IPS-18c (cell line): ENCODE measurements at regions not wholly inside any gene's neighbourhood (a gene's known extent, or its start where the extent isn't known, plus 50 kb on each side); places are given as distances from the start of the nearest gene placed in this dataset.
A peak's percentile ranks its signal among the peaks of the same experiment; 100 is the strongest.
"Not testable (repeated sequence)": the region's sequence is repeated elsewhere in the genome, so short reads cannot be mapped to it uniquely, and the experiment has no call there.

Source experiments
- H3K4me3 ChIP-seq: 2 replicates; pipeline ENCODE4 v1.7.0; 2013; ENCODE audit warnings: low read depth, mild to moderate bottlenecking, low read length, moderate library complexity; ENCODE audit not compliant: insufficient read depth
- H3K9me3 ChIP-seq: one replicate; pipeline ENCODE4 v1.6.1; 2013; ENCODE audit warnings: mild to moderate bottlenecking, low read length, moderate library complexity; ENCODE audit not compliant: control insufficient read depth, insufficient read depth

GRCh38 chr4:91653067-91653466 is 650.7 kb upstream of the GRID2 start:
- H3K4me3 ChIP-seq: no peak overlapping the region
- H3K9me3 ChIP-seq: no peaks in the 10 kb centered on the region

- Histone ChIP-seq H3K4me3 (no peak overlapping the region), H3K9me3 (no peaks in the 10 kb centered on the region)
These were observed 622.7 kb upstream of the GRID2 start for GRCh38 chr4:91681091-91681490.

- Histone ChIP-seq H3K9me3 (no peaks in the 10 kb centered on the region), H3K4me3 (no peak overlapping the region)
These were observed 622.2 kb upstream of the GRID2 start for GRCh38 chr4:91681544-91681943.

DNA sequence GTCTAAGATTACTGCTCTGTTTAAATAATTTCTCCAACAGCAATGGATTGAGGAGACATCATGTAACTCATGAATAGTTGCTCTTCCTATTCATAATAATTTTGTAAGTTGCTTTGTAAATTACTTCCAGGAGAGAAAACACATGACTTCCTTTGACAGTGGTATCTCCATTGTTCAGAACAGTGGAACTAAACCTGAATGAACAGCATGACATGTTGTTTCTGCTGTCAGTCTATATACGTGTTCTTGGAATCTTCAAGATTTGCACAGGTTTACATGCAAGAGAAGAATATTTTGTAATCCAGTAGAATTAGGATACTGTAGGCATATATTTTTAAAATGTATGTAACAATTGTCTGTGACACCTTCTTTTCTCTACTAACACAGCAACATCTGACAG is 618.8 kb upstream of the GRID2 start:
- H3K4me3 ChIP-seq: no peak overlapping the region
- no peaks in the 10 kb centered on the region for H3K9me3 ChIP-seq

- no peak overlapping the region for H3K4me3 ChIP-seq
- H3K9me3 ChIP-seq: peaks cover 3% of the 10 kb centered on the region
These were observed 615.4 kb upstream of the GRID2 start for GRCh38 chr4:91688413-91688812.

DNA sequence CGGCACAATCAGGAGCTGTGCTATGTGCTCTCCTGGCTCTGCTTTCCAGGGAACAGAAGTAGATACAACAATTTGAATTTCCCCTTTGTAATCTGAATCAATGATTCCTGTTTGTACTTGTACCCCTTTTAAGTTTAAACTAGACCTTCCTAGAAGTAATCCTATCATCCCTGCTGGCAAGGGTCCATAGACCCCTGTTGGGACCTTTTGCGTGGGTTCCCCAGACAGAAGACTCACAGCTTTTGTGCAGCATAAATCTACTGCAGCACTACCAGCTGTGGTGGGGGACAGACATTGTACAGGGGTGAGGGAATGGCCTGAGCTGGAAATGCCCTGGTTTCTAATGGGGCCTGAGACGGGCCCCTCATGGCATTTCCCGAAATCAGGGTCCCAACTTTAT is 604.1 kb upstream of the GRID2 start:
- not testable (repeated sequence) for H3K9me3 ChIP-seq, H3K4me3 ChIP-seq

DNA sequence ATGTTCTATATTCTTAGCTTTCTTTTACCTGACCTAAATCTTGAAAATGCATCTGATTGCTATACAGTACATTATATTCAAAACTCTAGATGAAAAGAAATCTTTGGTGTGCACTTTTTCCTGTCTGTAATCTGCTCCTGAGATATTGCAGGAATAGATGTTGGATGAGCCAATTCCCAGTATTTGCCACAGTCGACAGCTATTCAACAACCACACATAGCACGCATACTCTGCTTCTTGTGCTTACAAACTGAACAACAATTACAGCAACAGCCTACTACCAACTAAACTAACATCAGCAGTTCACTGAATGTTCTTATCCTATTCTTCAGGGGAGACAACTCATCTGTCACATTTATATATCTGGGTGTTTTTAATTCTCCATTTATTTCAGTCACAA is 573.9 kb upstream of the GRID2 start:
- Histone ChIP-seq H3K4me3 (no peak overlapping the region), H3K9me3 (no peaks in the 10 kb centered on the region)

GRCh38 chr4:91734682-91735081 is 569.1 kb upstream of the GRID2 start:
- no peak overlapping the region for H3K4me3 ChIP-seq
- no peaks in the 10 kb centered on the region for H3K9me3 ChIP-seq

- H3K9me3 ChIP-seq, H3K4me3 ChIP-seq: not testable (repeated sequence)
These were observed 564.9 kb upstream of the GRID2 start for GRCh38 chr4:91738831-91739230.

DNA sequence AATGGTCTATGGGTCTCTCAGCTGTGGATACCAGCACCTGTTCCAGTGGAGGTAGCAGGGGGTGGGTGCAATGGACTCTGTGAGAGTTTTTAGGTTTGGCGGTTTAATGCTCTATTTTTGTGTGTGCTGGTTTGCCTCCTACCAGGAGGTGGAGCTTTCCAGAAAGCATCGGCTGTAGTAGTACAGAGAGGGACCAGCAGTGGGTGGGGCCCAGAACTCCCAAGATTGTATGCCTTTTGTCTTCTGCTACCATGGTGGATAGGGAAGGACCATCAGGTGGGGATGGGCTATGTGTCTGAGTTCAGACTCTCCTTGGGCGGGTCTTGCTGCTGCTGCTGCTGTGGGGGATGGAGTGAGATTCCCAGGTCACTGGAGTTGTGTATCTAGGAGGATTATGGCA is 557.2 kb upstream of the GRID2 start:
- Histone ChIP-seq H3K9me3 (peaks cover 3% of the 10 kb centered on the region), H3K4me3 (no peak overlapping the region)

GRCh38 chr4:91751961-91752360 is 551.8 kb upstream of the GRID2 start:
- H3K4me3 ChIP-seq: no peak overlapping the region
- no peaks in the 10 kb centered on the region for H3K9me3 ChIP-seq

- H3K9me3 ChIP-seq: no peaks in the 10 kb centered on the region
- no peak overlapping the region for H3K4me3 ChIP-seq
These were observed 549.0 kb upstream of the GRID2 start for GRCh38 chr4:91754716-91755115.

DNA sequence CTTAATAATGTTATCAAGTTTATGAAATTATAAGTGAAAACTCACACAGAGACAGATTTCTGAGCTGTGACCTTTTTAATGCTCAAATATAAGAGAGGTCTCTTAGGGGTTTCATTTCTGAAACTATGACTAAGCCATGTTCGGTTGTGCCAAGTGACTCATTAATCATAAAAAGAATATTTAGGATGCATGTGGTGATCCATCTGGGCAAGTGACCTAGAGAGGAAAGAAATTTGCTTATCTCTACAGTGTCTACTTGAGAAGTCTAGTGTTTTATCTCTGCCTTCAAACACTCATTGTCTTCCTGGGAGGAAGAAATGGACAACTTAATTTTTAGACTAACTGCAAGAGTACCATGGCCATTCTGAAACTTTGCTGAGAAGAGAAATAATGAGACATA is 545.3 kb upstream of the GRID2 start:
- H3K9me3 ChIP-seq: no peaks in the 10 kb centered on the region

GRCh38 chr4:91764085-91764484 is 539.7 kb upstream of the GRID2 start:
- Histone ChIP-seq H3K4me3 (no peak overlapping the region), H3K9me3 (no peaks in the 10 kb centered on the region)

More for the DNA sequence above, 545.3 kb upstream of the GRID2 start:
- no peak overlapping the region for H3K4me3 ChIP-seq

GRCh38 chr4:91769912-91770311 is 533.9 kb upstream of the GRID2 start:
- no peak overlapping the region for H3K4me3 ChIP-seq
- no peaks in the 10 kb centered on the region for H3K9me3 ChIP-seq

DNA sequence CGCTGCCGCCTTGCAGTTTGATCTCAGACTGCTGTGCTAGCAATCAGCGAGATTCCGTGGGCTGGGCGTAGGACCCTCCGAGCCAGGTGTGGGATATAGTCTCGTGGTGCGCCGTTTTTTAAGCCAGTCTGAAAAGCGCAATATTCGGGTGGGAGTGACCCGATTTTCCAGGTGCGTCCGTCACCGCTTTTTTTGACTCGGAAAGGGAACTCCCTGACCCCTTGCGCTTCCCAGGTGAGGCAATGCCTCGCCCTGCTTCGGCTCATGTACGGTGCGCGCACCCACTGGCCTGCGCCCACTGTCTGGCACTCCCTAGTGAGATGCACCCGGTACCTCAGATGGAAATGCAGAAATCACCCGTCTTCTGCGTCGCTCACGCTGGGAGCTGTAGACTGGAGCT is 512.1 kb upstream of the GRID2 start:
- H3K9me3 ChIP-seq: not testable (repeated sequence)
- H3K4me3 ChIP-seq: peak overlapping the region; percentile 38; the same call in 1 of the 2 replicates

DNA sequence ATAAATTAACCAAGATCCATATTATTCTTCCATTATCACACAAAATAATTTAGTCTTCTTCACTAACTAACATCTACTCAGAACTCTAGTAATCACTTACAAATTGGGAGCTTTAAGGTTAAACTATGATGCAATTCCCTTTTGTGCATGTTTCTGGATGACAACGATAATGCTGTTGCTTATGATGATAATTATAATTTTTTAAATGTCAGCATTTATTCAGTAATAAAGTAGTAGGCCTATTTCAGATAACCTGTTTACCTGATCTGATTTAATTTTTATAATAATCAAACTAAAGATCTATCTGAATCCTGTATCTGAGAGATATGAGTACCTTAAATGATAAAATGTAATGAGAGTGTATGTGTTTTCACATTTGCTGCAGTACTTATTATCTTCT is 507.8 kb upstream of the GRID2 start:
- Histone ChIP-seq H3K9me3 (no peaks in the 10 kb centered on the region), H3K4me3 (no peak overlapping the region)

GRCh38 chr4:91812319-91812718 is 491.4 kb upstream of the GRID2 start:
- no peaks in the 10 kb centered on the region for H3K9me3 ChIP-seq
- no peak overlapping the region for H3K4me3 ChIP-seq

DNA sequence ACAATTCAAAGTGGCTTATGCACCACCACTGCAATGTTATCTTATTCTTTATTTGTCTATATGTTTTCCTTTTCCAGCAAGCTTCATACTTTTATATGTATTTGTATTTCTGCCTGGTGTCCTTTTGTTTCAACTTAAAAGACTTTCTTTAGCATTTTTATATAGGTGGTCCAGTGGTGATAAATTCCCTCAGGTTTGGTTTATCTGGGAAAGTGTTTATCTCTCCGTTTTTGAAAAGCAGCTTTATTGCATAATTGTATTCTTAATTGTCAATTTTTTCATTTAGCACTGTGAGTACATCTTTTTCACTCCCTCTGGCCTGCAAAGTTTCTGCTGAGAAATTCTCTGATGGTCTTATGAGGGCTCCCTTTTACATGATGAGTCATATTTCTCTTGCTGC is 479.0 kb upstream of the GRID2 start:
- H3K4me3 ChIP-seq: no peak overlapping the region
- no peaks in the 10 kb centered on the region for H3K9me3 ChIP-seq

GRCh38 chr4:91826186-91826585 is 477.6 kb upstream of the GRID2 start:
- Histone ChIP-seq H3K4me3 (no peak overlapping the region), H3K9me3 (no peaks in the 10 kb centered on the region)
